ENCODE measurements at regions not wholly inside any gene's neighbourhood (a gene's known extent, or its start where the extent isn't known, plus 50 kb on each side); places are given as distances from the start of the nearest gene placed in this dataset.

DNA sequence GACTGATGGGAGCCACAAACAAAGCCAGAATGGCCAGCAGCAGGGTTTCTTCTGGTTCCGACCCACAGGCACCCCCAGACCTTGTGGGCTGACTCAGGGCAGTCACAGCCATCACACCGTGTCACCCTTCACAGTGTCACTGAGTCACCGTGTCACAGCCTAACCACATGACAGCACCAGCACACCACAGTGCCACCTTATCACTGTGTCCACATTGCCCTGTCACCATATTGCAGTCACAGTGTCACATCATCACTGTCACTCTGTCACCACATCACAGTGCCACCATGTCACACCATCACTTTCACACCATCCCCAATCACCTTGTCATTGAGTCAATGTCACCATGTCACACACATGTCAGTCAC is 77.0 kb downstream of the OAT start:
- no peak for TF ChIP-seq EZH2phosphoT487 (IDR thresholded peaks at IDR 0.05; ENCODE audit: borderline replicate concordance, low read length)
- TF ChIP-seq, protein P1, sequence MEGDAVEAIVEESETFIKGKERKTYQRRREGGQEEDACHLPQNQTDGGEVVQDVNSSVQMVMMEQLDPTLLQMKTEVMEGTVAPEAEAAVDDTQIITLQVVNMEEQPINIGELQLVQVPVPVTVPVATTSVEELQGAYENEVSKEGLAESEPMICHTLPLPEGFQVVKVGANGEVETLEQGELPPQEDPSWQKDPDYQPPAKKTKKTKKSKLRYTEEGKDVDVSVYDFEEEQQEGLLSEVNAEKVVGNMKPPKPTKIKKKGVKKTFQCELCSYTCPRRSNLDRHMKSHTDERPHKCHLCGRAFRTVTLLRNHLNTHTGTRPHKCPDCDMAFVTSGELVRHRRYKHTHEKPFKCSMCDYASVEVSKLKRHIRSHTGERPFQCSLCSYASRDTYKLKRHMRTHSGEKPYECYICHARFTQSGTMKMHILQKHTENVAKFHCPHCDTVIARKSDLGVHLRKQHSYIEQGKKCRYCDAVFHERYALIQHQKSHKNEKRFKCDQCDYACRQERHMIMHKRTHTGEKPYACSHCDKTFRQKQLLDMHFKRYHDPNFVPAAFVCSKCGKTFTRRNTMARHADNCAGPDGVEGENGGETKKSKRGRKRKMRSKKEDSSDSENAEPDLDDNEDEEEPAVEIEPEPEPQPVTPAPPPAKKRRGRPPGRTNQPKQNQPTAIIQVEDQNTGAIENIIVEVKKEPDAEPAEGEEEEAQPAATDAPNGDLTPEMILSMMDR (IDR thresholded peaks at IDR 0.05; ENCODE audit: low read depth, low read length, poor library complexity, severe bottlenecking) = no peak
